ENCODE measurements at regions not wholly inside any gene's neighbourhood (a gene's known extent, or its start where the extent isn't known, plus 50 kb on each side); places are given as distances from the start of the nearest gene placed in this dataset.

- Histone ChIP-seq H3K4me1 (ENCODE audit: control extremely low read depth in 1 of 4, control insufficient read depth in 4 of 4, insufficient read depth in 4 of 4, low read length in 3 of 4) (no peaks in the 10 kb centered on the region), H3K27me3 (replicated peaks in 2 of 5; ENCODE audit: control insufficient read depth in 4 of 5, insufficient read depth in 5 of 5, low read length in 4 of 5) (peaks cover 0 to 10% (median 3%) of the 10 kb centered on the region in 5 experiments), H3K27ac (ENCODE audit: insufficient read depth in 1 of 2, low read depth in 1 of 2, low read length in 2 of 2, poor library complexity in 1 of 2, severe bottlenecking in 2 of 2) (no peak overlapping the region), H3K9me3 (ENCODE audit: control extremely low read depth in 1 of 5, control insufficient read depth in 4 of 5, insufficient read depth in 2 of 5, low read depth in 1 of 5, low read length in 4 of 5) (peaks cover 0 to 5% (median 0%) of the 10 kb centered on the region in 5 experiments), H3K4me3 (ENCODE audit: control insufficient read depth in 1 of 7, extremely low read depth in 1 of 7, insufficient read depth in 4 of 7, low read depth in 2 of 7, low read length in 6 of 7) (no peak overlapping the region), H3K36me3 (ENCODE audit: control insufficient read depth in 4 of 4, insufficient read depth in 4 of 4, low read length in 3 of 4) (no peaks in the 10 kb centered on the region)
- POLR2A ChIA-PET: no interaction called here
- DNase-seq: no peak
- CTCF ChIA-PET: no interaction called here
- 80% methylated on average over 1 of the region's 2 CpGs for WGBS (ENCODE audit: insufficient coverage)
Measured at GRCh38 chr9:88691811-88692210, 156.8 kb downstream of the NXNL2 start.

GRCh38 chr9:88692827-88693226 lies 157.8 kb downstream of the NXNL2 start:
- Histone ChIP-seq H3K27ac (ENCODE audit: insufficient read depth in 1 of 2, low read depth in 1 of 2, low read length in 2 of 2, poor library complexity in 1 of 2, severe bottlenecking in 2 of 2) (no peak overlapping the region), H3K9me3 (ENCODE audit: control extremely low read depth in 1 of 5, control insufficient read depth in 4 of 5, insufficient read depth in 2 of 5, low read depth in 1 of 5, low read length in 4 of 5) (peaks cover 0 to 5% (median 0%) of the 10 kb centered on the region in 5 experiments), H3K4me3 (ENCODE audit: control insufficient read depth in 1 of 7, extremely low read depth in 1 of 7, insufficient read depth in 4 of 7, low read depth in 2 of 7, low read length in 6 of 7) (no peak overlapping the region), H3K36me3 (ENCODE audit: control insufficient read depth in 4 of 4, insufficient read depth in 4 of 4, low read length in 3 of 4) (no peaks in the 10 kb centered on the region), H3K4me1 (ENCODE audit: control extremely low read depth in 1 of 4, control insufficient read depth in 4 of 4, insufficient read depth in 4 of 4, low read length in 3 of 4) (no peaks in the 10 kb centered on the region), H3K27me3 (replicated peaks in 2 of 5; ENCODE audit: control insufficient read depth in 4 of 5, insufficient read depth in 5 of 5, low read length in 4 of 5) (peaks cover 0 to 13% (median 3%) of the 10 kb centered on the region in 5 experiments)
- 96% methylated on average over 2 of the region's 2 CpGs for WGBS (ENCODE audit: insufficient coverage)
- ChIA-PET CTCF (no interaction called here), POLR2A (no interaction called here)
- DNase-seq: no peak

- CTCF ChIA-PET: no interaction called here
- 69% methylated on average over 10 of the region's 12 CpGs for WGBS (ENCODE audit: insufficient coverage)
- H3K9me3 ChIP-seq (ENCODE audit: control extremely low read depth in 1 of 5, control insufficient read depth in 4 of 5, insufficient read depth in 2 of 5, low read depth in 1 of 5, low read length in 4 of 5): peaks cover 0 to 5% (median 0%) of the 10 kb centered on the region in 5 experiments
- POLR2A ChIA-PET: no interaction called here
- H3K27me3 ChIP-seq (replicated peaks in 2 of 5; ENCODE audit: control insufficient read depth in 4 of 5, insufficient read depth in 5 of 5, low read length in 4 of 5): peaks cover 0 to 18% (median 3%) of the 10 kb centered on the region in 5 experiments
- H3K4me1 ChIP-seq (ENCODE audit: control extremely low read depth in 1 of 4, control insufficient read depth in 4 of 4, insufficient read depth in 4 of 4, low read length in 3 of 4): no peaks in the 10 kb centered on the region
- no peak for DNase-seq
- no peak overlapping the region for H3K27ac ChIP-seq (ENCODE audit: insufficient read depth in 1 of 2, low read depth in 1 of 2, low read length in 2 of 2, poor library complexity in 1 of 2, severe bottlenecking in 2 of 2)
- no peak overlapping the region for H3K4me3 ChIP-seq (ENCODE audit: control insufficient read depth in 1 of 7, extremely low read depth in 1 of 7, insufficient read depth in 4 of 7, low read depth in 2 of 7, low read length in 6 of 7)
- H3K36me3 ChIP-seq (ENCODE audit: control insufficient read depth in 4 of 4, insufficient read depth in 4 of 4, low read length in 3 of 4): no peaks in the 10 kb centered on the region
Measured at GRCh38 chr9:88694625-88695024, 159.6 kb downstream of the NXNL2 start.

GRCh38 chr9:88696501-88696900 lies 161.5 kb downstream of the NXNL2 start:
- H3K4me3 ChIP-seq (ENCODE audit: control insufficient read depth in 1 of 7, extremely low read depth in 1 of 7, insufficient read depth in 4 of 7, low read depth in 2 of 7, low read length in 6 of 7): no peak overlapping the region
- ChIA-PET POLR2A (no interaction called here), CTCF (no interaction called here)
- no peaks in the 10 kb centered on the region for H3K4me1 ChIP-seq (ENCODE audit: control extremely low read depth in 1 of 4, control insufficient read depth in 4 of 4, insufficient read depth in 4 of 4, low read length in 3 of 4)
- H3K36me3 ChIP-seq (ENCODE audit: control insufficient read depth in 4 of 4, insufficient read depth in 4 of 4, low read length in 3 of 4): no peaks in the 10 kb centered on the region
- DNase-seq: no peak
- 97% methylated on average over 8 of the region's 9 CpGs for WGBS (ENCODE audit: insufficient coverage)
- peaks cover 0 to 18% (median 3%) of the 10 kb centered on the region in 5 experiments for H3K27me3 ChIP-seq (replicated peaks in 2 of 5; ENCODE audit: control insufficient read depth in 4 of 5, insufficient read depth in 5 of 5, low read length in 4 of 5)
- no peak overlapping the region for H3K27ac ChIP-seq (ENCODE audit: insufficient read depth in 1 of 2, low read depth in 1 of 2, low read length in 2 of 2, poor library complexity in 1 of 2, severe bottlenecking in 2 of 2)
- peaks cover 0 to 7% (median 5%) of the 10 kb centered on the region in 5 experiments for H3K9me3 ChIP-seq (ENCODE audit: control extremely low read depth in 1 of 5, control insufficient read depth in 4 of 5, insufficient read depth in 2 of 5, low read depth in 1 of 5, low read length in 4 of 5)

GRCh38 chr9:88697764-88698432 lies 162.9 kb downstream of the NXNL2 start:
- CTCF ChIA-PET: interaction anchor here (1.8 kb wide), 1 partner anchor 441 kb away, joined by 3 read pairs; no protein-coding TSS in a partner anchor
- WGBS (ENCODE audit: insufficient coverage): 72% methylated on average over 7 of the region's 8 CpGs
- H3K36me3 ChIP-seq (ENCODE audit: control insufficient read depth in 4 of 4, insufficient read depth in 4 of 4, low read length in 3 of 4): no peaks in the 10 kb centered on the region
- H3K27me3 ChIP-seq (replicated peaks in 2 of 5; ENCODE audit: control insufficient read depth in 4 of 5, insufficient read depth in 5 of 5, low read length in 4 of 5): peaks cover 0 to 21% (median 3%) of the 10 kb centered on the region in 5 experiments
- no peak overlapping the region for H3K4me3 ChIP-seq (ENCODE audit: control insufficient read depth in 1 of 7, extremely low read depth in 1 of 7, insufficient read depth in 4 of 7, low read depth in 2 of 7, low read length in 6 of 7)
- no peak overlapping the region for H3K27ac ChIP-seq (ENCODE audit: insufficient read depth in 1 of 2, low read depth in 1 of 2, low read length in 2 of 2, poor library complexity in 1 of 2, severe bottlenecking in 2 of 2)
- peaks cover 0 to 6% (median 2%) of the 10 kb centered on the region in 5 experiments for H3K9me3 ChIP-seq (ENCODE audit: control extremely low read depth in 1 of 5, control insufficient read depth in 4 of 5, insufficient read depth in 2 of 5, low read depth in 1 of 5, low read length in 4 of 5)
- H3K4me1 ChIP-seq (ENCODE audit: control extremely low read depth in 1 of 4, control insufficient read depth in 4 of 4, insufficient read depth in 4 of 4, low read length in 3 of 4): no peaks in the 10 kb centered on the region
- no peak for DNase-seq
- POLR2A ChIA-PET: no interaction called here

GRCh38 chr9:88702985-88703384 lies 168.0 kb downstream of the NXNL2 start:
- H3K27ac ChIP-seq (ENCODE audit: insufficient read depth in 1 of 2, low read depth in 1 of 2, low read length in 2 of 2, poor library complexity in 1 of 2, severe bottlenecking in 2 of 2): no peak overlapping the region
- H3K4me1 ChIP-seq (ENCODE audit: control extremely low read depth in 1 of 4, control insufficient read depth in 4 of 4, insufficient read depth in 4 of 4, low read length in 3 of 4): no peaks in the 10 kb centered on the region
- peaks cover 0 to 10% (median 2%) of the 10 kb centered on the region in 5 experiments for H3K27me3 ChIP-seq (replicated peaks in 2 of 5; ENCODE audit: control insufficient read depth in 4 of 5, insufficient read depth in 5 of 5, low read length in 4 of 5)
- no peak for DNase-seq
- 96% methylated on average over 2 of the region's 2 CpGs for WGBS (ENCODE audit: insufficient coverage)
- H3K36me3 ChIP-seq (ENCODE audit: control insufficient read depth in 4 of 4, insufficient read depth in 4 of 4, low read length in 3 of 4): no peaks in the 10 kb centered on the region
- CTCF ChIA-PET: no interaction called here
- H3K4me3 ChIP-seq (ENCODE audit: control insufficient read depth in 1 of 7, extremely low read depth in 1 of 7, insufficient read depth in 4 of 7, low read depth in 2 of 7, low read length in 6 of 7): no peak overlapping the region
- peaks cover 0 to 6% (median 0%) of the 10 kb centered on the region in 5 experiments for H3K9me3 ChIP-seq (ENCODE audit: control extremely low read depth in 1 of 5, control insufficient read depth in 4 of 5, insufficient read depth in 2 of 5, low read depth in 1 of 5, low read length in 4 of 5)
- POLR2A ChIA-PET: interaction anchor here (0.7 kb wide), 1 partner anchor 44 kb away, joined by 3 read pairs; no protein-coding TSS in a partner anchor

- CTCF ChIA-PET: no interaction called here
- peaks cover 0 to 7% (median 5%) of the 10 kb centered on the region in 5 experiments for H3K27me3 ChIP-seq (replicated peaks in 2 of 5; ENCODE audit: control insufficient read depth in 4 of 5, insufficient read depth in 5 of 5, low read length in 4 of 5)
- no peak for DNase-seq
- no peak overlapping the region for H3K4me3 ChIP-seq (ENCODE audit: control insufficient read depth in 1 of 7, extremely low read depth in 1 of 7, insufficient read depth in 4 of 7, low read depth in 2 of 7, low read length in 6 of 7)
- H3K9me3 ChIP-seq (ENCODE audit: control extremely low read depth in 1 of 5, control insufficient read depth in 4 of 5, insufficient read depth in 2 of 5, low read depth in 1 of 5, low read length in 4 of 5): no peaks in the 10 kb centered on the region
- no peaks in the 10 kb centered on the region for H3K4me1 ChIP-seq (ENCODE audit: control extremely low read depth in 1 of 4, control insufficient read depth in 4 of 4, insufficient read depth in 4 of 4, low read length in 3 of 4)
- 95% methylated on average over 37 of the region's 38 CpGs for WGBS (ENCODE audit: insufficient coverage)
- H3K27ac ChIP-seq (ENCODE audit: insufficient read depth in 1 of 2, low read depth in 1 of 2, low read length in 2 of 2, poor library complexity in 1 of 2, severe bottlenecking in 2 of 2): no peak overlapping the region
- no peaks in the 10 kb centered on the region for H3K36me3 ChIP-seq (ENCODE audit: control insufficient read depth in 4 of 4, insufficient read depth in 4 of 4, low read length in 3 of 4)
- POLR2A ChIA-PET: no interaction called here
Measured at GRCh38 chr9:88706193-88707113, 171.5 kb downstream of the NXNL2 start.
